ENCODE measurements at regions not wholly inside any gene's neighbourhood (a gene's known extent, or its start where the extent isn't known, plus 50 kb on each side); places are given as distances from the start of the nearest gene placed in this dataset.

GRCh38 chr9:26013199-26013598 lies 335.0 kb upstream of the TUSC1 start:
- no peak for TF ChIP-seq CTCF (IDR thresholded peaks at IDR 0.05; ENCODE audit: unreplicated experiment)
- Mint-ChIP-seq H3K4me3 (ENCODE audit: low read depth) (no peak overlapping the region), H3K4me1 (ENCODE audit: low read depth) (peaks cover 8% of the 10 kb centered on the region), H3K9me3 (ENCODE audit: low read depth) (peaks cover 10% of the 10 kb centered on the region), H3K27me3 (no peaks in the 10 kb centered on the region), H3K27ac (no peak overlapping the region), H3K36me3 (ENCODE audit: insufficient read depth) (no peaks in the 10 kb centered on the region)
- no peak for DNase-seq (ENCODE audit: low spot score, unreplicated experiment)

GRCh38 chr9:26012797-26013196 lies 334.6 kb upstream of the TUSC1 start:
- Mint-ChIP-seq H3K27ac (no peak overlapping the region), H3K36me3 (ENCODE audit: insufficient read depth) (no peaks in the 10 kb centered on the region), H3K9me3 (ENCODE audit: low read depth) (peaks cover 6% of the 10 kb centered on the region), H3K4me1 (ENCODE audit: low read depth) (peaks cover 8% of the 10 kb centered on the region), H3K4me3 (ENCODE audit: low read depth) (no peak overlapping the region), H3K27me3 (no peaks in the 10 kb centered on the region)
- DNase-seq (ENCODE audit: low spot score, unreplicated experiment): no peak
- no peak for TF ChIP-seq CTCF (IDR thresholded peaks at IDR 0.05; ENCODE audit: unreplicated experiment)

DNA sequence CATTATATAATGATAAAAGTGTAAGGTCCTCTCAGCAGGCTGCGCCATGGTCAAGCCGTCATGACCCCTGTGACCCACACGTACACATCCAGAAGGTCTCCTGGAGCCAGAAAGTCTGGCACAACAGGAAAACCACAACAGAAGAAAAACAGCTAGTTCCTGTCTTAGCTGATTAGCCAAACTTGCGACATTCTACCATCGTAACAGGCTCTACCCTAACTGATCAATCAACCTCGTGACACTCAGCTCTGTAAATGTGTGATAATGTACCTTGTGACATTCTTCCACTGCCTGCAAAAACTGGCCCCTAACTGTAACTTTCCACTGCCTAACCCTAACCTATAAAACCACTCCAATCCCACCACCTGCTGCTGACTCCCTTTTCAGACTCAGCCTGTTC lies 316.4 kb upstream of the TUSC1 start:
- H3K4me3 Mint-ChIP-seq (ENCODE audit: low read depth): no peak overlapping the region
- H3K4me1 Mint-ChIP-seq (ENCODE audit: low read depth): peaks cover under 1% of the 10 kb centered on the region
- TF ChIP-seq CTCF (IDR thresholded peaks at IDR 0.05; ENCODE audit: unreplicated experiment): no peak
- no peaks in the 10 kb centered on the region for H3K27me3 Mint-ChIP-seq
- peaks cover 39% of the 10 kb centered on the region for H3K9me3 Mint-ChIP-seq (ENCODE audit: low read depth)
- H3K36me3 Mint-ChIP-seq (ENCODE audit: insufficient read depth): peaks cover 1% of the 10 kb centered on the region
- no peak overlapping the region for H3K27ac Mint-ChIP-seq
- DNase-seq (ENCODE audit: low spot score, unreplicated experiment): no peak

DNA sequence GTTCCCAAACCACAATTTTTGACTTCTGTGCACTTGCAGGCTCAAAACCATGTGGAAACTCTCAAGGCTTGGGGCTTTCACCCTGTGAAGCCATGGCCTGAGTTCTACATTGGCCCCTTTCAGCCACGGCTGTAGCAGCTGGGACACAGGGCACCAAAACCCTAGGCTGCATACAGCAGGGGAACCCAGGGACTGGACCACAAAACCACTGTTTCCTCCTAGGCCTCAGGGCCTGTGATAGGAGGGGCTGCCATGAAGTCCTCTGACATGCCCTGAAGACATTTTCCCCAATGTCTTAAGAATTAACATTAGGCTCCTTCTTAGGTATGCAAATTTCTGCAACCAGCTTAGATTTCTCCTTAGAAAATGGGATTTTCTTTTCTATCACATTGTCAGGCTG lies 312.1 kb upstream of the TUSC1 start:
- Mint-ChIP-seq H3K4me3 (ENCODE audit: low read depth) (no peak overlapping the region), H3K4me1 (ENCODE audit: low read depth) (peaks cover 2% of the 10 kb centered on the region), H3K27ac (no peak overlapping the region), H3K9me3 (ENCODE audit: low read depth) (peaks cover 47% of the 10 kb centered on the region), H3K27me3 (no peaks in the 10 kb centered on the region), H3K36me3 (ENCODE audit: insufficient read depth) (peaks cover 4% of the 10 kb centered on the region)
- no peak for TF ChIP-seq CTCF (IDR thresholded peaks at IDR 0.05; ENCODE audit: unreplicated experiment)
- no peak for DNase-seq (ENCODE audit: low spot score, unreplicated experiment)

DNA sequence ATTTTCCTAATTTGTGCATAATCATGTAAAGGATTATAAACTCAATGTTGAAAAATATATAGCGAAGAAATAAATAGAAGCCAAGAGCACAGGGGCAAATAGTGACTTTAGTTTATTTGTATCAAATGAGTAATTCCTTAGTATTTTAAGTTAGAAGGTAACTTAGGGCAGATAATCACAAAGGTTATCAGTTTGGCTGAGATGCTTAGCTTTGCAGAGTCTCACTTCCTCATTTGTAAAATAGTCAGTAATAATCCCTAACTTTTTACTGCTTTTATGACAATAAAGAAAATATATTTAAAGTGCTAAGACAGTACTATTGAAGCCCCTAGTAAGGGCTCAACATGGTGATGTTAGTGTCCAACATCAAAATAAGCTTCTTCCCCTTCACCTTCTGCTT lies 297.4 kb upstream of the TUSC1 start:
- TF ChIP-seq CTCF (IDR thresholded peaks at IDR 0.05; ENCODE audit: unreplicated experiment): no peak
- H3K4me1 Mint-ChIP-seq (ENCODE audit: low read depth): peaks cover 13% of the 10 kb centered on the region
- DNase-seq (ENCODE audit: low spot score, unreplicated experiment): no peak
- peaks cover 6% of the 10 kb centered on the region for H3K9me3 Mint-ChIP-seq (ENCODE audit: low read depth)
- H3K27ac Mint-ChIP-seq: no peak overlapping the region
- H3K36me3 Mint-ChIP-seq (ENCODE audit: insufficient read depth): peaks cover 5% of the 10 kb centered on the region
- H3K27me3 Mint-ChIP-seq: no peaks in the 10 kb centered on the region
- H3K4me3 Mint-ChIP-seq (ENCODE audit: low read depth): no peak overlapping the region
